ENCODE measurements at regions not wholly inside any gene's neighbourhood (a gene's known extent, or its start where the extent isn't known, plus 50 kb on each side); places are given as distances from the start of the nearest gene placed in this dataset.

- TF ChIP-seq TARDBP (IDR thresholded peaks at IDR 0.05), result no peak
- TF ChIP-seq L3MBTL2 (conservative IDR thresholded peaks at IDR 0.05), result no peak
- no peak for TF ChIP-seq SUZ12 (IDR thresholded peaks at IDR 0.05)
- no peak for TF ChIP-seq SP1 (IDR thresholded peaks at IDR 0.05)
- TF ChIP-seq FOXK2 (IDR thresholded peaks at IDR 0.05), result no peak
- TF ChIP-seq FOXM1 (IDR thresholded peaks at IDR 0.05; ENCODE audit: borderline replicate concordance), result no peak
- TF ChIP-seq BHLHE40 (IDR thresholded peaks at IDR 0.05; ENCODE audit: borderline replicate concordance), result no peak
- no peak for TF ChIP-seq FOXA1 (IDR thresholded peaks at IDR 0.05)
- TF ChIP-seq NFRKB (IDR thresholded peaks at IDR 0.05), result no peak
- no peak for TF ChIP-seq ZNF384 (IDR thresholded peaks at IDR 0.05)
- no peak for TF ChIP-seq HDGF (IDR thresholded peaks at IDR 0.05; ENCODE audit: borderline replicate concordance)
- TF ChIP-seq PKNOX1 (IDR thresholded peaks at IDR 0.05), result no peak
- no peak for TF ChIP-seq ELF4 (IDR thresholded peaks at IDR 0.05)
These were observed 198.9 kb upstream of the SSTR4 start for GRCh38 chr20:22836211-22836610.

Measured in HEK293T (cell line).